ENCODE measurements at regions not wholly inside any gene's neighbourhood (a gene's known extent, or its start where the extent isn't known, plus 50 kb on each side); places are given as distances from the start of the nearest gene placed in this dataset.

DNA sequence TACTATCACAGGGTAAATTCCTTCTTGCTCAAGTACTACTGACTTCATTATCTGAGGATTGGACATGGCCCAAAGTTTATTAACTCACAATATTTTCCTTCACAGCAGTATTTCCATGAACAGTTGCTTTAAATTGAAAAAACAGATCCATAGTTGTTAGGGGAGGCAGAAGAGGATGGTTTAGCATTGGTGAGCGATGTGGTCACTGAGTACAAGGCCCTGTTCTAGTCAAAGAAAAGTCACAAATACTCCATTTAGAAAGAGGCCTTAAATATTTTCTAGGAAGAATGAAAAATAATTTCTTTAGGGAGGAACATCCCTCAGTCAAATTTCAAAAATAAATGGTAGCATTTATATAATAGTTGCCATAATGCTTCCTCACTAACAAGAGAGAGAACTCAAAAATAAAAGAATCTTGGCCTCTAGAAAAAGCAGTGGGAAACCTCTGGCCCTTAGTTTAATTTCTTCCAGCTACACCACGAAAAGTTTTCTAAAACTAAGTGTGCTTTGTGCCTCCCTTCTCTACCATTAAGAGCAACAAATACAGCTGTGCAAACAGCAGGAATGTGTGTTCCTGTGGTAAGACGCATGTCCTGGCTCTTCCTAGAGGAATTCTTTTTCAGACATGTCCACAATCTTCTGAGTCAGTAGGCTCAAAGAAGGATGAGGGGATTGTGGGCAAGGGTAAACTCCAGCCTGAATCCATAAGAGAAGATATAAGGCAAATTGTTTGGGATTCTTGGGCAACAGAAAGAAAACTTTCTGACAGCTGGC is 105.7 kb downstream of the HOXA1 start:
- H3K4me1 ChIP-seq (ENCODE audit: control insufficient read depth, insufficient read depth, low read length): no peaks in the 10 kb centered on the region
- ChIA-PET CTCF (no interaction called here), POLR2A (interaction anchor here (0.6 kb wide), 1 partner anchor 114 kb away, joined by 16 read pairs; no protein-coding TSS in a partner anchor)
- DNase-seq (ENCODE audit: low read depth, low spot score) (no peak), ATAC-seq (no peak)
- no peaks in the 10 kb centered on the region for H3K36me3 ChIP-seq (ENCODE audit: control insufficient read depth, insufficient read depth, low read length)
- in situ Hi-C loops (cut with HindIII; ENCODE audit: low pct_unique_long_range_greater_than_20kb, low sequenced_read_pairs): no loop called here
- TF ChIP-seq, protein P1, sequence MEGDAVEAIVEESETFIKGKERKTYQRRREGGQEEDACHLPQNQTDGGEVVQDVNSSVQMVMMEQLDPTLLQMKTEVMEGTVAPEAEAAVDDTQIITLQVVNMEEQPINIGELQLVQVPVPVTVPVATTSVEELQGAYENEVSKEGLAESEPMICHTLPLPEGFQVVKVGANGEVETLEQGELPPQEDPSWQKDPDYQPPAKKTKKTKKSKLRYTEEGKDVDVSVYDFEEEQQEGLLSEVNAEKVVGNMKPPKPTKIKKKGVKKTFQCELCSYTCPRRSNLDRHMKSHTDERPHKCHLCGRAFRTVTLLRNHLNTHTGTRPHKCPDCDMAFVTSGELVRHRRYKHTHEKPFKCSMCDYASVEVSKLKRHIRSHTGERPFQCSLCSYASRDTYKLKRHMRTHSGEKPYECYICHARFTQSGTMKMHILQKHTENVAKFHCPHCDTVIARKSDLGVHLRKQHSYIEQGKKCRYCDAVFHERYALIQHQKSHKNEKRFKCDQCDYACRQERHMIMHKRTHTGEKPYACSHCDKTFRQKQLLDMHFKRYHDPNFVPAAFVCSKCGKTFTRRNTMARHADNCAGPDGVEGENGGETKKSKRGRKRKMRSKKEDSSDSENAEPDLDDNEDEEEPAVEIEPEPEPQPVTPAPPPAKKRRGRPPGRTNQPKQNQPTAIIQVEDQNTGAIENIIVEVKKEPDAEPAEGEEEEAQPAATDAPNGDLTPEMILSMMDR (IDR thresholded peaks at IDR 0.05): no peak
- TF ChIP-seq POLR2AphosphoS5 (IDR thresholded peaks at IDR 0.05; ENCODE audit: low read depth, low read length): no peak
- TF ChIP-seq TCF7L2 (IDR thresholded peaks at IDR 0.05; ENCODE audit: low read depth, low read length): no peak
- intact Hi-C loops (cut with micrococcal nuclease; ENCODE audit: unreplicated experiment): no loop called here
- BruUV-seq (replicated peaks): no TSS peak
- H3K27ac ChIP-seq (ENCODE audit: low read length): no peak overlapping the region; the same call in 1 of the 2 replicates
- H3K9me3 ChIP-seq (ENCODE audit: control insufficient read depth, insufficient read depth, low read depth, low read length): no peaks in the 10 kb centered on the region
- no peaks in the 10 kb centered on the region for H3K27me3 ChIP-seq (ENCODE audit: control insufficient read depth, insufficient read depth, low read length)
- H3K4me3 ChIP-seq (ENCODE audit: low read depth in 2 of 2, low read length in 2 of 2): no peak overlapping the region

DNA sequence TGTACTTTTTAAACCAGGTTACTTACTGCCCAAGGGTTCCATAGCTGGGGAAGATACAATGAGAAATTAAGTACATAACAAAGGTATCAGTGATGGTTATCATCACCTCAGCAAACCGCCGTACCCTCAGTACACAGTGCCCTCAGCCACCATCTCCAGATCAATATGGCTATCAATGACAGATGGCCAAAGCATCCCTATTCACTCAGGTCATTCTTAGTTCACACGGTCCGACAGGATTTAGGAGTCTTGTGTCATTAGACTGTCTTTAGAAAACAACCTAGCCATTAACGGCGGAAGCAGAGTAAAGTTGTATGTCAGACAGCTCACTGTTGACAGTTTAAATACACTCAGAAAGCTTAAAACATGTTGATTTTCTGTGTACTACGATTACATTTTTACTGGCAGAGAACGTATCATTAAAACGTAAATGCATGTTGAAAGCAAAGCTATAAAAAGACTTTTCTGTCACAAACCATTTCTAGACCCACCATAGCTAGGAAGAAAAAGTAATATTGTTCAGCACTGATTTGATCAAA is 106.9 kb downstream of the HOXA1 start:
- TF ChIP-seq, protein P1 (IDR thresholded peaks at IDR 0.05): no peak
- TF ChIP-seq SIN3A (IDR thresholded peaks at IDR 0.05; ENCODE audit: borderline replicate concordance, insufficient read depth, low read depth, low read length) (no peak), POLR2AphosphoS5 (IDR thresholded peaks at IDR 0.05; ENCODE audit: low read depth, low read length) (no peak), TCF7L2 (IDR thresholded peaks at IDR 0.05; ENCODE audit: low read depth, low read length) (no peak)
- TF ChIP-seq, protein P2, sequence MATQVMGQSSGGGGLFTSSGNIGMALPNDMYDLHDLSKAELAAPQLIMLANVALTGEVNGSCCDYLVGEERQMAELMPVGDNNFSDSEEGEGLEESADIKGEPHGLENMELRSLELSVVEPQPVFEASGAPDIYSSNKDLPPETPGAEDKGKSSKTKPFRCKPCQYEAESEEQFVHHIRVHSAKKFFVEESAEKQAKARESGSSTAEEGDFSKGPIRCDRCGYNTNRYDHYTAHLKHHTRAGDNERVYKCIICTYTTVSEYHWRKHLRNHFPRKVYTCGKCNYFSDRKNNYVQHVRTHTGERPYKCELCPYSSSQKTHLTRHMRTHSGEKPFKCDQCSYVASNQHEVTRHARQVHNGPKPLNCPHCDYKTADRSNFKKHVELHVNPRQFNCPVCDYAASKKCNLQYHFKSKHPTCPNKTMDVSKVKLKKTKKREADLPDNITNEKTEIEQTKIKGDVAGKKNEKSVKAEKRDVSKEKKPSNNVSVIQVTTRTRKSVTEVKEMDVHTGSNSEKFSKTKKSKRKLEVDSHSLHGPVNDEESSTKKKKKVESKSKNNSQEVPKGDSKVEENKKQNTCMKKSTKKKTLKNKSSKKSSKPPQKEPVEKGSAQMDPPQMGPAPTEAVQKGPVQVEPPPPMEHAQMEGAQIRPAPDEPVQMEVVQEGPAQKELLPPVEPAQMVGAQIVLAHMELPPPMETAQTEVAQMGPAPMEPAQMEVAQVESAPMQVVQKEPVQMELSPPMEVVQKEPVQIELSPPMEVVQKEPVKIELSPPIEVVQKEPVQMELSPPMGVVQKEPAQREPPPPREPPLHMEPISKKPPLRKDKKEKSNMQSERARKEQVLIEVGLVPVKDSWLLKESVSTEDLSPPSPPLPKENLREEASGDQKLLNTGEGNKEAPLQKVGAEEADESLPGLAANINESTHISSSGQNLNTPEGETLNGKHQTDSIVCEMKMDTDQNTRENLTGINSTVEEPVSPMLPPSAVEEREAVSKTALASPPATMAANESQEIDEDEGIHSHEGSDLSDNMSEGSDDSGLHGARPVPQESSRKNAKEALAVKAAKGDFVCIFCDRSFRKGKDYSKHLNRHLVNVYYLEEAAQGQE (IDR thresholded peaks at IDR 0.05; ENCODE audit: insufficient read depth in 1 of 2, low read depth in 2 of 2, low read length in 1 of 2): no peak
- Histone ChIP-seq H3K36me3 (ENCODE audit: control insufficient read depth, insufficient read depth, low read length) (no peaks in the 10 kb centered on the region), H3K4me3 (ENCODE audit: low read depth in 2 of 2, low read length in 2 of 2) (no peak overlapping the region), H3K4me1 (ENCODE audit: control insufficient read depth, insufficient read depth, low read length) (no peaks in the 10 kb centered on the region), H3K27me3 (ENCODE audit: control insufficient read depth, insufficient read depth, low read length) (no peaks in the 10 kb centered on the region), H3K27ac (ENCODE audit: low read length) (no peak overlapping the region), H3K9me3 (ENCODE audit: control insufficient read depth, insufficient read depth, low read depth, low read length) (no peaks in the 10 kb centered on the region)
- in situ Hi-C loops (cut with HindIII; ENCODE audit: low pct_unique_long_range_greater_than_20kb, low sequenced_read_pairs) (no loop called here), intact Hi-C loops (cut with micrococcal nuclease; ENCODE audit: unreplicated experiment) (no loop called here)
- POLR2A ChIA-PET: no interaction called here
- ATAC-seq (no peak), DNase-seq (ENCODE audit: low read depth, low spot score) (no peak)
- CTCF ChIA-PET: no interaction called here
- no TSS peak for BruUV-seq (replicated peaks)

All from Panc1 (cell line).